ENCODE measurements at regions not wholly inside any gene's neighbourhood (a gene's known extent, or its start where the extent isn't known, plus 50 kb on each side); places are given as distances from the start of the nearest gene placed in this dataset.
A peak's percentile ranks its signal among the peaks of the same experiment; 100 is the strongest.

DNA sequence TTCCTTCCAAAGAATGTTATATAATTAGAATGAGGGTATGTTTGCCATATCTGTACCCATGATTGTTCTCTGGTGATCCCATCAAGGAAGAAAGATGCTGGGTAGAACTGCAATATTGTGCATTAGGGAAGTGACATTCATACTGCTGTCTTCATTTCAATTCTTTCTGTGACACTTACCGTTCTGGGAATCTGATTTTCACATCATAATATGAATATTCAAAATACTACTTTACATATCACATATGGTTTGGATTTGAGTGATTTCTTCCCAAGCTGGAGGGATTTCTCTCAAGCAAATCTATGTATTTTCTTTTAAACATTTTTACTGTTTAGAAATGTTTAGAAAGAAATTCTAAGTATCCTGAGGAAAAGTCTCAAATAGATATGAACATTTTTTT is 168.4 kb upstream of the DDX18 start:
- H3K36me3 Mint-ChIP-seq (ENCODE audit: low read depth) = peaks cover 5% of the 10 kb centered on the region
- no peak overlapping the region for H3K27ac Mint-ChIP-seq (ENCODE audit: unreplicated experiment)
- TF ChIP-seq, protein P1, sequence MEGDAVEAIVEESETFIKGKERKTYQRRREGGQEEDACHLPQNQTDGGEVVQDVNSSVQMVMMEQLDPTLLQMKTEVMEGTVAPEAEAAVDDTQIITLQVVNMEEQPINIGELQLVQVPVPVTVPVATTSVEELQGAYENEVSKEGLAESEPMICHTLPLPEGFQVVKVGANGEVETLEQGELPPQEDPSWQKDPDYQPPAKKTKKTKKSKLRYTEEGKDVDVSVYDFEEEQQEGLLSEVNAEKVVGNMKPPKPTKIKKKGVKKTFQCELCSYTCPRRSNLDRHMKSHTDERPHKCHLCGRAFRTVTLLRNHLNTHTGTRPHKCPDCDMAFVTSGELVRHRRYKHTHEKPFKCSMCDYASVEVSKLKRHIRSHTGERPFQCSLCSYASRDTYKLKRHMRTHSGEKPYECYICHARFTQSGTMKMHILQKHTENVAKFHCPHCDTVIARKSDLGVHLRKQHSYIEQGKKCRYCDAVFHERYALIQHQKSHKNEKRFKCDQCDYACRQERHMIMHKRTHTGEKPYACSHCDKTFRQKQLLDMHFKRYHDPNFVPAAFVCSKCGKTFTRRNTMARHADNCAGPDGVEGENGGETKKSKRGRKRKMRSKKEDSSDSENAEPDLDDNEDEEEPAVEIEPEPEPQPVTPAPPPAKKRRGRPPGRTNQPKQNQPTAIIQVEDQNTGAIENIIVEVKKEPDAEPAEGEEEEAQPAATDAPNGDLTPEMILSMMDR (conservative IDR thresholded peaks at IDR 0.05) = no peak
- peaks cover 5% of the 10 kb centered on the region for H3K9me3 Mint-ChIP-seq
- H3K4me3 Mint-ChIP-seq = no peak overlapping the region
- peaks cover 2% of the 10 kb centered on the region for H3K27me3 Mint-ChIP-seq (ENCODE audit: low read depth)
- peaks cover 5% of the 10 kb centered on the region for H3K4me1 Mint-ChIP-seq
- no peak for DNase-seq (ENCODE audit: low read depth, low spot score)

DNA sequence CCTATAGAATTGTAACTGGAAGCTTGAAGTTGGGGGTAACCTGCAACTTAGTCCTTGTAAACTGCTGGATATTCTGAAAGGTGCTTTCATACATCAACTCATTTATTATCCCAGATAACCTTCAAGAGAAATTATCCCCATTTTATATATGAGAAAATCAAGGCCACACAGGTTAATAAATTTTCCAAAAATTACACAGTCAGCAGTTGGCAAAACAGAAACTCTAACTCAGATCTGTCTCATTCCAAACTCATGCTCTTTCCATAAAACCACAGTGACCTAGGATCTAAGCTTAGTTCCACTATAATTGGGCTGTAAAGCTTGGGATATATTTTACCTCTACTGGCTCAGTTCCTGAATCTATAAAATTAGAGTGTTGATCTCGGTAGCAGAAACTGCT is 167.6 kb upstream of the DDX18 start:
- Mint-ChIP-seq H3K36me3 (ENCODE audit: low read depth) (peaks cover 5% of the 10 kb centered on the region), H3K4me1 (peaks cover 5% of the 10 kb centered on the region), H3K4me3 (no peak overlapping the region), H3K27ac (ENCODE audit: unreplicated experiment) (no peak overlapping the region), H3K9me3 (peaks cover 5% of the 10 kb centered on the region), H3K27me3 (ENCODE audit: low read depth) (peaks cover under 1% of the 10 kb centered on the region)
- no peak for DNase-seq (ENCODE audit: low read depth, low spot score)
- TF ChIP-seq, protein P1 (conservative IDR thresholded peaks at IDR 0.05) = no peak

DNA sequence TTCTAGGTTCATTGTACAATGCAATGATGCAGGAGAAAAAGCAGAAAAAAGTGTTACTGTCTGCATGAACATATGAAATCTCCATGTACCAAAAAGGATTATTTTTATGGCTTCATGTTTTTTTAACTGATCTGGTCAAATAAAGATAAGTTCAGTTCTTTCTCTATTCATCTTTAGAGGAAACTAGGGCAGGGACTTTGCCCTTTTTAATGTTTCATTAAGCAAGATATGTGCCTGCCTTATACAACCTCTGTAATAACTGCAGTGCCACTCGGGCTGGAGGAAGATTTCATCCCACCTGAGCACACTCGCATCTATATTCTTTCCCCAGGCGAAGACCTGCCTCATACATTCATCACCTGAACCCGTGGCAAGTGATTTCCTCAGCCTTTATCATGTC is 157.9 kb upstream of the DDX18 start:
- TF ChIP-seq, protein P1 (conservative IDR thresholded peaks at IDR 0.05) = no peak
- H3K36me3 Mint-ChIP-seq (ENCODE audit: low read depth) = no peaks in the 10 kb centered on the region
- H3K4me1 Mint-ChIP-seq = peaks cover 21% of the 10 kb centered on the region
- no peak overlapping the region for H3K27ac Mint-ChIP-seq (ENCODE audit: unreplicated experiment)
- H3K27me3 Mint-ChIP-seq (ENCODE audit: low read depth) = peaks cover 7% of the 10 kb centered on the region
- H3K4me3 Mint-ChIP-seq = no peak overlapping the region
- no peaks in the 10 kb centered on the region for H3K9me3 Mint-ChIP-seq
- no peak for DNase-seq (ENCODE audit: low read depth, low spot score)

DNA sequence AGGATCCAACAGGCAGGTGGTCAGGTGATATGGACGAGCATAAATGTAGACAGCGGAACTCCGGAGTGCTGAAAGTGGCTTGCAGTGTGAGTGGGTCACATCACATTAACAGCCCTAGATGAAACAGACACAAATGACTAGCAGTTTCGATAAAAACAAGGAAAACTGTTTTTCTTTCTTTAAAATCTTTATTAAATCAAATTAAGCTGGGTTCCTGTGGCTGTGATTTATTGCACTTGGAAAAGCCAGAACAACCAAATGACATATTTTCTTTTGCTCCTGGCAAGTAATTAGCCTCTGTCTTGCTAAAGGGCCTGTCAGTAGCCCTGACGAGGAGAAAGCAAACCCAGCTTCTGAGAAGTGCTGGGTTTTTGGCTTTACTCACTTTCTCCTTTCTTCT is 152.9 kb upstream of the DDX18 start:
- Mint-ChIP-seq H3K4me3 (no peak overlapping the region), H3K9me3 (no peaks in the 10 kb centered on the region), H3K4me1 (peaks cover 29% of the 10 kb centered on the region), H3K27ac (ENCODE audit: unreplicated experiment) (peak overlapping the region; percentile 87), H3K36me3 (ENCODE audit: low read depth) (no peaks in the 10 kb centered on the region), H3K27me3 (ENCODE audit: low read depth) (peaks cover 3% of the 10 kb centered on the region)
- no peak for DNase-seq (ENCODE audit: low read depth, low spot score)
- TF ChIP-seq, protein P1 (conservative IDR thresholded peaks at IDR 0.05) = no peak

DNA sequence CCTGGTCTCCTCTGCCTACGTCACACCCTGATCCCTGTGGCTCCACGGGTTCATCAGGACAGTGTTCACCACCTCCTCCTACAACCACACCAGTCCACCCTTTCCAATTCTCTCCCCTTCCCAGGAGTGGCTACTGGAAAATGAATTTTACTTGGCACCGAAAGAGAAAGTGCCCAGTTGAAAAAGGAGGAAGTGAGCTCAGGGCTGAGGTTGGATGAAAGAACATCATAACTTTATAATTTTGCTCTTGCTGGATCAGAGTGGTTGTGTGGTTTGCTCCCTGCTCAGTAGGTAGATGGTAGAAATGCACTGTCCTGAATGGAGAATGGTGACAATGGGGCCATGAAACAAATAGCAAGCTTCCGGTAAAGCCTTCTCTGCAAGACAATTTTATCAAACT is 140.3 kb upstream of the DDX18 start:
- Mint-ChIP-seq H3K4me1 (peaks cover 3% of the 10 kb centered on the region), H3K27me3 (ENCODE audit: low read depth) (no peaks in the 10 kb centered on the region), H3K36me3 (ENCODE audit: low read depth) (peaks cover 2% of the 10 kb centered on the region), H3K27ac (ENCODE audit: unreplicated experiment) (no peak overlapping the region), H3K9me3 (peaks cover 3% of the 10 kb centered on the region), H3K4me3 (no peak overlapping the region)
- DNase-seq (ENCODE audit: low read depth, low spot score) = no peak
- TF ChIP-seq, protein P1 (conservative IDR thresholded peaks at IDR 0.05) = no peak

DNA sequence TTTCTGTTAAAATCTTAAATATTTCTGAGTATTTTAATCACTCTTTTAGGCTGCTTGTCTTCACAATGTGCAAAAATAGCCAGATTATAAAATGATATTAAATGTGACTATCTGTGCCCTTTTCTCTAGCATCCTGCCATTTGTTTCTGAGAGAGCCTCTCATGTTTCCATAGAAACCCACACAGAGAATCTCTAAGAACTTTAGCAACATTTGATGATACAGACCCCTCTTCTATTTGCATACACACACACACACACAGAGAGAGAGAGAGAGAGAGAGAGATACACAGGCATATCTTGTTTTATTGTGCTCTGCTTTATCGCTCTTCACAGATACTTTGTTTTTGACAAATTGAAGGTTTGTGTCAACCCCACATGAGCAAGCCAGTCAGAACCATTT is 134.5 kb upstream of the DDX18 start:
- no peaks in the 10 kb centered on the region for H3K27me3 Mint-ChIP-seq (ENCODE audit: low read depth)
- DNase-seq (ENCODE audit: low read depth, low spot score) = no peak
- H3K27ac Mint-ChIP-seq (ENCODE audit: unreplicated experiment) = no peak overlapping the region
- no peaks in the 10 kb centered on the region for H3K36me3 Mint-ChIP-seq (ENCODE audit: low read depth)
- TF ChIP-seq, protein P1 (conservative IDR thresholded peaks at IDR 0.05) = no peak
- no peaks in the 10 kb centered on the region for H3K9me3 Mint-ChIP-seq
- H3K4me1 Mint-ChIP-seq = peaks cover 13% of the 10 kb centered on the region
- H3K4me3 Mint-ChIP-seq = no peak overlapping the region
